HG02943 (cell line): ENCODE measurements at regions not wholly inside any gene's neighbourhood (a gene's known extent, or its start where the extent isn't known, plus 50 kb on each side); places are given as distances from the start of the nearest gene placed in this dataset.

Experiments
- ATAC-seq: cut with Tn5 transposase; IDR thresholded peaks from one replicate; pipeline ENCODE4 v1.9.1; 2021; ENCODE audit warnings: mild to moderate bottlenecking, low read depth, moderate library complexity; ENCODE audit not compliant: unreplicated experiment

DNA sequence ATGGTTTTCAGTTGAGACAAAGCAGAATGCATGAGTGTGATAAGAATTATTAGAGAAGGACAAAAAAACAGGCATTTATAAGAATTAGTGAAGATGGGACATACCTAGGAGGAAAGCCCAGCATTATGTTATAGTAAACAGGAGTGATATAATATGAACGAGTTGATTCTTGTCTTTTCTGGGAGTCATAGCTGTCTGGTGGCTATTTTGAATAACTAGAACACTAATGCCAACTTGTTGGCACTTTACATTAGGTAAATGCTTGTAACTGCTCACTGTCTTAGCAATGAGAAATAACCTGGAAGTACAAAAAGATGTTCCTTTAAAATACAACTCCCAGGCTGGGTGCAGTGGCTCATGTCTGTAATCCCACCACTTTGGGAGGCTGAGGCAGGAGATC is 540.8 kb upstream of the SPHKAP start:
- no peak for ATAC-seq

DNA sequence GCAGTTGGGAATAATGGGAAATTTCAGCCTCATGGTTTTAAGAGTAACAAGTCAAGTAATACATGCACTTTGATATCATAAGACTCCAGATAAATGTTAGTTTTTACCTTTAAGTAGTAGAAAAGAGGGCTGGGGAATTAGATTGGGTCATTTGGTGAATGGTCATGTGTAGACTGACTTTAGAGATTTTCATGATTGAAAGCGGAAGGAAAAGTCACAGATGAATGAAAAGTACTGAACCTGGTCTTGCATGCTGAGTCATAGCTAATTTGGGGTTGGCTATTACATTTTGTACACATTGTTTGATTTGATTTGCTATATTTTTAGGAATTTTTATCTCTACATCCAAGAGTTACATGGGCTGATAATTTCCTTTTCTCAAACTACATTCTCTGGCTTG is 539.4 kb upstream of the SPHKAP start:
- ATAC-seq: no peak

DNA sequence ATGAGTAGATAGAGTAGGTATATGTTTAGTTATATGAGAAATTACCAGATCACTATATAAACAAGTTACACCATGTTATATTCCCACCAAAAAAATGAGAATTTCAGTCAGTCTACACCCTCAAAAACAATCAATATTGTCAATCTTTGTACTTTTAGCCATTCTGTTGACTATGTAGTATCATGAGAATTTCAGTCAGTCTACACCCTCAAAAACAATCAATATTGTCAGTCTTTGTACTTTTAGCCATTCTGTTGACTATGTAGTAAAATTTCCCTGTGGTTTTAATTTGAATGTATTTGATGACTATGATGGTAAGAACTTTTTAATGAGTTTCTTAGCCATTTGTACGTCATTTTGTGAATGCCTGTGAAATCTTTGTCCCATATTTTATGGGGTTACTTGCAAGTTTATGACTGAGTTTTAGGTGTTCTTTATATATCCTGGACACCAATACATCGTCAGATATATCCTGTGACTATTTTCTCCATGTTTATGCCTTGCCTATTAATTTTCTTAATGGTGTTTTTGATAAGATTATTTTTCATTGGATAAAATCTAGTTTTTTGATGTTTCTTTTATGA is 528.4 kb upstream of the SPHKAP start:
- no peak for ATAC-seq

DNA sequence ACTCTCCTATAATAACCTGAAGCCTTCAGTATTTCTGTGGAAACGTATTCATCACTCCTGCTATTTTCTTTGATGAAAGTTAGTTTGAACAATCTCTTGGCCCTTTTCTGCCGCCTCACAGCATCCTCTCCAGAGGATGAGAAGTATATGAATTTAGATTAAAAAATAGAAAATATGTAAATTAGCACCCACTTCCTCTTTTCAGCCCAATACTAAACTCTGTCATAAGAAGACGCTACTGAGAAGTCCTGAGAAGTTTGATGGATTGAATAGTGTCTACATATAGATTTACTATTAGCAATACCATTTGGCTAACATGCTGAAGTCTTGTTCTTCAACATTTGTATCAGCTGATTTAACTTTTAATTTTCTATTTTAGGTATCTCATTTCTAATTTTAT is 526.4 kb upstream of the SPHKAP start:
- ATAC-seq: no peak

DNA sequence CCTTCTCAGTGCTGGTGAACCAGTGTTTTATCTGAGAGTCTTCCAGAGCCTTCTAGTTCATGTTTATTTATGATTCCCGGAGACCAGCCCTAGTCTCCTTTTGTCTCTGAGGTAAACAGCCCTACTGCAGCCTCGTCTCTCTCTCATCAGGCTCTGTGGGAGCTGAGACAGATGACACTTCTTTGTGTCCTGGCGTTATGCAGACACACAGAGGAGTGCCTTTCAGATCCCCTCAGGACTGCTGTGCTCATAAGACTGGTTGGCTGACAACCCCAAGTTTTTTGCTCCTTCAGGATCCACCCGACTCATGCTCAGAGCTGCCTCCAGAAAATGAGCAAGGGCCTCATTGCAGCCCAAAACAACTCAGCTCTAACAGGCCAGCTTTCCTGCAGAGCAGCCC is 523.8 kb upstream of the SPHKAP start:
- ATAC-seq: no peak

DNA sequence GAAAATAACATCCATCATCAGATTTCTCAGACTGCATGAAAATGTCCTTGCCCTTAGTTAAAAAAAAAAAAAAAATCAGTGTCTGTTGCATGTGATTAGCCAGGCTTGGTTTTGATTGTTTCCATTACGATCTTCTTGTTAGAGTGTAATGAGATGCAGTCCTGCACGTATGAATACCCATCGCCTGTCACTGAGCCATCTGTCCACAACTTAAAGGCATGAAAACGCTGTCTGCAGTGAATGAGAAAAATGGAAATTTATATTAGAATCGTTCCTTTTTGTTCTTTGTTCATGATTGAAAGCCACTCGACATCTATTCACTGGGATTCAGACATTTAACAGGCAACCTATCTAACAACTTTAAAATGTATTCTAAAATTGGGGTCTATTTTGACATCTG is 521.7 kb upstream of the SPHKAP start:
- ATAC-seq: no peak

DNA sequence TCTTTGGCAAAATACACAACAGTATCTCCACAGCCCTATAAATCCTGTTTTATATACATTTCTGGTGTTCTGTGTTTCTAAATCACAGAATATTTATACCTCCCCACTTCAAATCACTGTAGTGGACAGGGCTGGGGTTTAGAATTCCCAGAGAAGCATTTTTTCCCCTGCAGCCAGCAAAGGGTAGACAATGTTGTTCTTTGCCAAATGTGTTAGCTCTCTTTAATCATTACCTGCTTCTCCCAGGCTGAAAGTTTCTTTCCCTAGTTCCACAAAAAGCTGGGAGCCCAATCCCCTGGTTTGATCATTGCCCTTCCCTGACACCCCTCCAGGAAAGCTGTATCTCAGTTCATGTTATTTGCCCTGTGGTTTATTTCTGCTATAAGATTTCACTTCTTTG is 520.0 kb upstream of the SPHKAP start:
- ATAC-seq: no peak

DNA sequence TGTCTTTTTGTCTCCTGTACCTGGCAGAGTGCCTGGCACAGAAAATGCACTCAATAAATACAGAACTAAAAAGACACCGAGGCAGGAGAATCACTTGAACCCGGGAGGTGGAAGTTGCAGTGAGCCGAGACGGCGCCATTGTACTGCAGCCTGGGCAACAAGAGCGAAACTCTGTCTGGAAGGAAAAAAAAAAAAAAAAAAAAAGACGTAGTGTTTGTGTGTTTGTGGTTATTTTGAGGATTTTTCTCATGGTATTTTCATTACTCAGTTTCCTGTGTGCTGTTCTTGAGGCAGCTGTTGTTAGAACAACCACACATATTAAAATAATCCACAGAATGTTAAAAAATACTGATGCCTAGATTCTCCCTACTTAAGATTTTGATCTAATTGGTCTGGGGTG is 519.2 kb upstream of the SPHKAP start:
- no peak for ATAC-seq

DNA sequence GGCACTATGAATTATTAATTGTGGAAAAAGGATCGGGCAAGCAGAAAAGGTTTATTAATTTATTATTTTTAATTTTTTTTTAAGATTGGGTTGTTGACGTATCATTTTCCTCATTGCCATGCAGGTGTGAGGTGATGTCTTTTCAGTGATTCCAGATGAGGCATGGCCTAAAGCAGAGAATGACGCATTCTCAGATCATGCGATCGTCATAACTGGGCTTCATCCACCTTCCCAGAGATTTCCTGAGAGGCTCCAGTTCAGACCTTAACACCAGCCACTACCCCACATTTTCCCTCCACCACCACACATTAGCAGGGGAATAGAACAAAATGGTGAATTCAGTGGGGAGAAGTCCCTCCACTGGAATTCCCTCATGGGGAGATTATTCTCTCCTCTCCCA is 518.4 kb upstream of the SPHKAP start:
- no peak for ATAC-seq

DNA sequence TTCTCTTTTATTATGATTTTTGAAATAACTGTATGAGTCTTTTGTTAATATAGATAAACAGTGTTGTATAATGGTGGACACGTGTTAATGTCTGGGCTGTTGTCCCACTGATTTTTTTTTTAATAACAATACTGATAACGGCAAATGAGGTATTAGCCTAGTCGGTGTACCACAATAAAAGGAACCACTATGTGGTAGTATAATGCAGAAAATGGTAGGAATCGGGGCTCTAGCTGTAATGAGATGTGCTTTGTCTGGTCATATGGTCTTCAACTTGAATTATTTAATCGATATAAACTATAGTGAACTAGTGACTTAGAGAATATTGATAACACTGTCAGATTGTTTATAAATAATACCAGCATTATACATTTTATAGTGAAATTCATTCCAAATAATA is 517.9 kb upstream of the SPHKAP start:
- no peak for ATAC-seq

DNA sequence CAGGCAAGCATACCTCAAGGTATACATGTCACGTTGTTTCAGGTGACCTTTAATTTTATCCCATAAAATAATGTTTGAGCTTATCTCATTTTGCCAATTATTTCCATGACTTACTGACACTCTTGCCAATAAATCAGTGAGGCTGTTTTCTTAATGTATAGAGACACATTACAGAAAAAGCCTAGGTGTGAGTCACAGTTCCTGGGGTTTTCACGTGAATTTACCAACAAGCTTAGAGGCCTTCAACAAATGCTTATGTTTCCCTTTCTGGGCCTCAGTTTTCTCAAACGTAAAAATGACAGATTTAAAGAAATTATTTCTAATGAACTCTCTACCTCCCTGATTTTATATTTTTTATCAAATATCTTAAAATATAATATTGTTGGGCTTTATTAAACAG is 517.5 kb upstream of the SPHKAP start:
- ATAC-seq: no peak

DNA sequence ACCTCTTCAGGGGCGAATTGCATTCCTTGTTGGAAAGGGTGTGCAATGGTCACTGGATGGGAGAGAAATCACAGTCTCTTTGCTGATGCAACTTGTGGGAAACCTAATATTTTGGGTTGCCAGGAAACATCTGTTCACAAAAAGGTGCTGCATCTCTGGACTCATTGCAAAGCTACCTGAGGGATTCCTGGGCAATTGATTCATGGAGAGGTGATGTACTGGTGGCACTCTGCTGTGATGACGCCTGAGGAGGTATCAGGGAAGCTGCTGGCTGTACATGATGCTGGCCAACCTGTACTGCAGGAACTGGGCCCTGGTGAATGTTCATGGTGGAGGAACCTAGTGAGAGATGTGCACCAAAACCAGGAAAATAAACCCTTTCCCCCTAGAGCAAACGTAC is 516.0 kb upstream of the SPHKAP start:
- no peak for ATAC-seq

DNA sequence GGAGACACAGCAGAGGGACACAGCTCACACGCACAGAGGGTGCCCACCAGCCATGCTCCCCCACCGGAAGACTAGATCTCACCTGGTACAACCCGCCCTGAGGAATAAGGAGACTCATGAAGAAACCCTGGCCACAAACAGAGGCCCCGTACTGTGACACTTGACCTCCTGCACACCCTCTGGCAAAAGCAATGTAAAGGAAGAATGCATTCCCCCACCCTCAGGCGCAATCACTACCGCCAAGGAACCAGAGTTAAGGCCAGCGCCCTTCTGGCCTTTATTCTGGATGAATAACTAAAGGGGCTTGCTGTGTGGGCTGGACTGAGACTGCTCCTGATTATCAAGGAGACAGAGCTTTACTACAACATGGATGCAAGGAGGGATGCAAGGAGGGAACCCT is 509.2 kb upstream of the SPHKAP start:
- ATAC-seq: no peak

DNA sequence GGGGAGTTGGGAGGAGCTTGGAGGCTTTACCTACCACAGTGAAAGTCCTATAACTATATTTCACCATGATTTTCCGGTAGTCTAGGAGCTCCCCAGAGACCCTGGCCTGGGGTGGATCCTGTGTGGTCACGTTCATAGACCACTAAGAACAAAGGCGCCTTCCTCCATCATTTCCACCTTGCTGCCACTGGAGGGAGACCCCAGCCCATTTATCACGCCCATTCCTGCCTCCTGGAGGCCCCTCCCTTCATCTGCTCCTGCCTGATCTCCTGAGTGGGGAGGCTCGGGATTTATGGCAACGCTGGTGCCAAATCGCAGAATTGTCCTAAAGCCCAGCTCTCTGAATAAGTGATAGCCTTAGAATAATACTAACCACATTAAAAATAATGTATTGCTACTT is 507.6 kb upstream of the SPHKAP start:
- no peak for ATAC-seq

DNA sequence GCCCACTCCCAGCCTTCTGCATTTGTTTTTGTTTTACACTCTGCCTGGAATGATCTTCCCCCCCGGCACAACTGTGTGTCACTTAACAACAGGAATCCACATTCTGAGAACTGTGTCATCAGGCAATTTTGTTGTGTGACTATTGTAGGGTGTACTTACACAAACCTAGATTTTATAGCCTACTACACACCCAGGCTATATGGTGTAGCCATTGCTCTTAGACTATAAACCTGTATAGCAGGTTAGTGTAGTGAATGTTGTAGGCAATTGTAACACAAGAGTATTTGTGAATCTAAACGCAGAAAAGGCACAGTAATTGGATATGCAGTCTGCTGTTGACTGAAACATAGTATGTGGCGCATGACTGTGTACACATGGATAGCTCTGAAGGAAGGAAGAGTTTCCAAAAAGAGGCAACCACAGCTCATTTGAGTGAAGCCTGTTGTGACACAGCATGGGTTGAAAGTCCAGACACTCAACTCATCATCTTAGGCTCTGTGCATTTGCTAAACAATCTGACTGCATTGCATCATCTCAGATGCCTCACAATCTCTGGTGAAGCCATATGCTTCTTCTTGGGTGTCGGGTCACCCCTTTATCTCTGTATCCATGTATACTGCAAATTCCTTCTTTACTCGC is 506.6 kb upstream of the SPHKAP start:
- no peak for ATAC-seq

DNA sequence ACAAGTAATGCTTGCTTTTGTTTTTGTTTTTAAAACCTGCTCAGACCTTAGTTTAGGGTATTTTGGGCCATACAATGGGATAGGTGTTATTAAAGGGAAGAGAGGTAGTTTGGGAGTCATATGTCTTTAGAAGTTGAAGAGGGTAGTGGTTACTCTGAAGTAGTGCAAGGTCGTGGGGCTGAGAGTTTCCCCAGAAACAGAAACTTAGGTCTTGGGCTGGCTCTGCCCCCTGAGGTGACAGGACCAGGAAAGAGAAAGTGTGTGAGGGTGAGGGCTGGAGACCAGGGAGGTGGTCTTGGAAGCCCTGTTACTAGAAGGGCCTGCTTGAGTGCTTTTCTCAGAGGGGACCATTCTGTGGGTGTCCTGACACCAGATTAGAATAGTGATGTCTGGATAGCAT is 500.5 kb upstream of the SPHKAP start:
- ATAC-seq: no peak

DNA sequence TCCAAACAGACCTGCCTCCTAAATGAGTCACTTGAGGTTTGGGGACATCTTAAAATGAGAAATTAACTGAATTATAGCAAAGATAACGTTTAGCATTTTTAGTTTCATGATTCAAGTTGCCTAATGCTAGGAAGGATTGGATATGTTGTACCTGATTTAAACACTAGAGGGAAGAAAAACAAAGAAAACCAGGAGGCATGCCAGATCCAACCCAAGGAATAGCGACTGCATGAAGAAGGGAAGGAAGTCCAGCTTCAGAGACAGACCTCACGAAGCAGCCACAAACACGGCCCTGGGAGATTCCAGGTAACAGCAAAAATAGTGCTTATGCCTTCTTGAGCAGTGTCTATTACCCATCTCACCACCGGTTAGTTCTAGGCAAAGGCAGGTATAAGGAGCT is 499.9 kb upstream of the SPHKAP start:
- no peak for ATAC-seq

DNA sequence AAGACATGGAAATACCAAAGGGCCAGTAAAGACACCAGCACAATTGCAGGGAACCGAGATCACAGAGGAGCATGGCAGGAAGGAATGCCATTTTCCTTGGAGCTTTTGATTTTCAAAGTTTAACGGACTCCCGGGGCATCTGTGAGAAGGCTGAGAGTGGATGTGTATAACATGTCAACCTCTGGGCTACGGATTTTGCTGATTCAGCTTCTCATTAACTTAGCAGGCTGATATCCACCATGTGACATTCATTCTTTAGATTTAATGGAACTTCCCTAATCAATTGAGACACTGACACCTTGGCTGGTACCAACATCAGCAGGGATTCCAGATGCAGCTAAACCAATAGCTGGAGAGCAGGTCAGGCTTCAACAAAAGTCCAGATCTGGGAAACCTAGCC is 496.6 kb upstream of the SPHKAP start:
- no peak for ATAC-seq

DNA sequence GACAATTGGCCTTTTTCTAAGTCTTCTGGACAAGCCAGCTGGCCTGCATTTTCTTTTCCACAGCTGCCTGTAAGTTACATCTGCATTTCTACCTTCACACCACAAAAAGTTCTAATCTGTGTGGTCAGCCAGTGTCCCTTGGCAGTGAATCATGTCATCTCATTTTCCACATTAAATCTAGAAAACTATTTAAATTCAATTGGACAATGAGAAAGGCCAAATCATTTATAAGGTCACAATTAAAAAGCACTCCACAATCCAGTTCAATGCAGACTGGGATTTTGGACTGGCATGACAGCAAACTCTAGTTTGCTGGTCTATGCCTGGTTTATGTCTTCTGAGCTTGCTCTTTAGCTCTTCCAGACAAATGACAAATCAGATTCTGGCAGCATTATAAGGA is 494.2 kb upstream of the SPHKAP start:
- no peak for ATAC-seq

DNA sequence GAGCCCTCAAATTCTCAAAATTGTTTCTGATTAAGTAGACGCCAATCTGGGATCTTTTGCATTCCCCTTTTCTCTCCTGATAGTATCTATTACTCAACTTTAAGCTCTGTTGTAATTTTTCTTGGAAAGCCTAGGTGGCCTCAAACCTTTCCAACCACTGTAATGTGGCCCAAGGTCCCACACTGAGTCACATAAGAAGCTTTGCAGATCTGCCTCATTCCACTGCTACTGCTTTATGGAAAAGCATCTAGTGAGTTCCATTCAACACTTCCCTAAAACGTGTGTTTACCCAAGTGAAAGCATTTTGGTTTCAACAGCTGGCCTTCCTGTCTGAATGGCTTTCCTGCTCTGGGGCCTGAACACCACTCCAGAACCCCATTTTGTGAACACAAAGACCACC is 493.6 kb upstream of the SPHKAP start:
- ATAC-seq: no peak

DNA sequence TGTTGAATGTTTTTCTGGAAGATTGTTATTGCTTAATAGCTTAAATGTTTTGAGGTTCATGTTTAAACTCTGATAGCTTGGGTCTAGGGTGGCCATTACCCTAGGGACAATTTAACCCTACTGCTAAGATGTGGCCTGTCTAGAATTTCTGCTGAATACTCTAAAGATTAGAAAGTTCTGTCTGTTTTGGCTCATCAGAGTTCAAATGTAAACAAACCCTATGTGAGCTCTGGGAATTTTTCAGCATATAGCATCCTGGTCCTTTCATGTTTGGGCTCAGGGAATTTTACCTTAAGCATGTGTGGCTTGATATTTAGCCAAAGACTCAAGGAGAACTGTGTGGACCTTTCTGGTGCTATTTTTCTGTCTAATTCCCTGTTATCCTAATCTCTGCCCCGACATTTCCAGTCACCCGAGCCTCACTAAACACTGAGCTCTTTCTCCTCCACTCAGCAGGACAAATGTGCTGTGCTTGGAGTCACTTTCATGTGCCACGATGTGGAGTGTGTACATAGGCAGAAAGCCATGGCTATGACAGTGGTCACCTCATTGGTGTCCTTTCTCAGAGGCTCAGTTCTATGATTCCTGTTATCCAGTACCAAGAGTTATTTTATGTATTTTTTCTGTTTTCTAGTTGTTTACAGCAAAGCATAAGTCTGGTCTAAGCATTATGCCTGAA is 492.5 kb upstream of the SPHKAP start:
- ATAC-seq: no peak

DNA sequence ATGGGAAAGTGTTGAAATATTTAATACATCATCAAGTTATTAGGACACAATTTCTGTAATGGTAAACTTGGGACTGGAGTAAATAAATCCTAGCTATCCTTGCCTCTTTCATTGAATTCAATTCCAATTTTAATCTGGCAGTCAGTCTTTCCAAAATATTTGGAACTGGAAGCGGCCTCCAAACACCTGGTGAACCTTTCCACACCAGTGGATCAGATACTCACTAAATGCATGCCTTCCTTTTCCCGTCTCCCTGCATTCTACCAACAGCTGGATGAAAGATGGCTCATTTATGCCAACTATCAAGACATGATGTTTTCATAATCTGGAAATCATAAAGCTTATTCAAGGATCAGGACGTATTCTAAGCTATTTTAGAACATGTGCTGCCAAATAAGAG is 488.2 kb upstream of the SPHKAP start:
- no peak for ATAC-seq
